NCI-H187 treated with DMSO at 0.1 percent for 48 hours (cell line): ENCODE measurements at regions not wholly inside any gene's neighbourhood (a gene's known extent, or its start where the extent isn't known, plus 50 kb on each side); places are given as distances from the start of the nearest gene placed in this dataset.

Experiments used
- DNase-seq: peaks from one replicate; lab custom pipeline; 2025; lab: John Stamatoyannopoulos, UW

- DNase-seq: no peak
Observed at GRCh38 chr18:40056079-40056692, 1898.8 kb upstream of the PIK3C3 start.

DNA sequence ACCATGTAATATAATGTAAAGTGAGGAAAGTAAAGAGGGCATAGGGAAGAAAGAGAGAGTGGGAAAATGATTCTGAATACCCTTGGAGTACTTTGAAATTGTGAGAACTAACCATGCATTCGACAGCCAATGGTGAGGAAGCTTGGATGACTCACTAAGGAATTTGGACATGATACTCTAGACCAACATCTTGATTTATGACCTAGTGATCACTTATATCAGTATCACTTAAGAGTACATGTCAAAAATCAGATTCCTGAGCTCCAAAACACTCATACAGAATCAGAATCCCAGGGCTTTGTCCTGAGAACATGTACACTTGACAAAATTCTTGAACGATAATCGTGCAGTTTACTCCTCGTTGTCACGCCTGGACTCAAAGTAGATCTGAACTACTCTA, 1899.8 kb upstream of the PIK3C3 start:
- DNase-seq: no peak

DNA sequence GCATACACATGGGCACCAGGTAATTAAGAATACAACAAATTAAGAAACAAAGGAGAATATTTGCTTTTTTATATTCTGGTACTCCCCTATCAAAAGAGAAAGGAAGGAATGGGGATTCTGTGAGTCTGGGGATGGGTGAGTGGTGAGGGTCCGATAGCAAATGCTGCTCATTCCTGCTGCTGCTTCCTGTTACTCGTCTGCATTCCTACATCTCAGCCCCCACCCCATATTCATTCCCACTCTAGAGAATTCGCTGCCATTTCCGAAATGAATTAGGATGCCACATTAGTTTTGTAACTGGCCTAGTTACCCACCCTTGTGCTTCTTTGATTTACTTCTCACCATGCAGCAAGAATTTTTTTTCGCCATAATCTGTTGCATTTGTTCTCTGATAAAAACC, 1905.3 kb upstream of the PIK3C3 start:
- DNase-seq: no peak

- no peak for DNase-seq
Observed at GRCh38 chr18:40048886-40049650, 1906.0 kb upstream of the PIK3C3 start.

DNA sequence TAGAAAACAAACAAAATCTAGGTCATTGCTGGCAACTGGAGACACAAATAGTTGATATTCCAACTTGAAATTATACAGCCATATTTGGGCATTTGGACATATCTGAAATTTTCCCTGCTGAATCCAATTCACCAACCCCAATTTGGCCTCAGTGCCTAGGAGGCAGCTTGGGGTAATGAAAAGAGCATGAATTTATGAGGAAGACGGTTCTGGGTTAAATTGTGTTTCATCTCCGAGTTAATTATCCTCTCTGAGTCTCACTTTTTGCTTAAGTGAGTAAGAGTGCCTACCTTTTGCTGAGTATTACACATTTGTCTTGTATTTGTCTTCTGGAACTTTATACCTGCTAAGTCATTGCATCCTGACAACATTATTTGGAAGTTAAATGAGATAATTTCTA, 1906.8 kb upstream of the PIK3C3 start:
- DNase-seq: no peak

GRCh38 chr18:40046596-40046995, 1908.4 kb upstream of the PIK3C3 start:
- no peak for DNase-seq

DNA sequence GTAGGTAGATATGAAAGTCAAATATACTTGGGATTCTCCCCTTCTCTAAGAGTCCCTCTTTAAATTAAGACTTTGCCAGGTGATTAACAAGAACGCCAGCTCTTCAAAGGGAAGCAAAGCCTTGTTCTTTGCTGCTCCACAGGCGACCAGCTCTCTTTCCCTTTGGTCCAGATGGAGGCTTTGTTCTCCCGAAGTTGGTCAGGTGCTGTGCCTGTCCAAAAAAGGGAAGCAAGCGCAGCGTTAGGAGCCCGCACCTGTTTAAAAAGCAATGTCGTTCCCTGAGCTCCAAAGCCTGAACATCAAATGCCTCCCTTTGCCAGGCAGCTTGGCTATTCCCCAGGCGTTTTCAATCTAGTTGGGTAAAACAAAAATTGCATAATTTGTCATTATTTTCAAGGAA, 1913.1 kb upstream of the PIK3C3 start:
- no peak for DNase-seq

- DNase-seq: no peak
Observed at GRCh38 chr18:40040574-40040973, 1914.5 kb upstream of the PIK3C3 start.

DNA sequence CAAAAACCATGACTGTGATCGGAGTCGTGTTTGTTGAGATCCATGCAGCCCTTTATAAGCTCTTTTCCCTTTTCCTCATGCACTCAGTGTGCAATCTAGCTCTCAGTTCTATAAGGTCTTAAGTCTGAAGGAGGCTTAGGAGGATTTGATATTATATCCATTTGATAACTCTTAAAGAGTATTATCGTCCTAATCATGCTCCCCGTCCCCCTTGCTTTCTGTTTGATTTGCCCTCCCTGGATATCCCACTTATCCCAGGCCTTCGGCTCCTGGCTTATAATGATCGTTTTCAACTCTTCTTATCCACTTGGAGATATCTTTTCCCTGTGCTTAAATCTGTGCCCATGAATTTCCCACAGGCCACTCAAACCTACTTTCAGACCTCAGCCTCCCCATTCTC, 1917.7 kb upstream of the PIK3C3 start:
- DNase-seq: no peak

- no peak for DNase-seq
Observed at GRCh38 chr18:40036861-40037260, 1918.2 kb upstream of the PIK3C3 start.

GRCh38 chr18:40035966-40036365, 1919.1 kb upstream of the PIK3C3 start:
- DNase-seq: no peak

DNA sequence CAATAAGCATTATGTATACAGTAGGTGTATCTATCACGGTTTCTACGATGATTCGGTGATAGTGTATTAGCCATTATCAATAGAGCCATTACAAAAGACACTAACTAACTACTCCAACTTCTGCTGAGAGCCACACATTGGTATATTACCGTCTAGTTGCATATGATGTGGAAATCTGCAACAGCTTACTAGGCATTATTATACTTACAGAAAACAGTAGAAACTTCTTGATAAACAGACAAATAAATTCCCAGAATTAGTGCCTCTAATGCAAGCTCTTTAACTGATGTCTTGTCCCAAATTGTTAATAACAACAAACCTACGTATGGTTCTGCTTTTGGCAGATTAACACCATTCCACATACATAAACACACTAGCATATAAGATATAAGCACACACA, 1923.0 kb upstream of the PIK3C3 start:
- DNase-seq: no peak

DNA sequence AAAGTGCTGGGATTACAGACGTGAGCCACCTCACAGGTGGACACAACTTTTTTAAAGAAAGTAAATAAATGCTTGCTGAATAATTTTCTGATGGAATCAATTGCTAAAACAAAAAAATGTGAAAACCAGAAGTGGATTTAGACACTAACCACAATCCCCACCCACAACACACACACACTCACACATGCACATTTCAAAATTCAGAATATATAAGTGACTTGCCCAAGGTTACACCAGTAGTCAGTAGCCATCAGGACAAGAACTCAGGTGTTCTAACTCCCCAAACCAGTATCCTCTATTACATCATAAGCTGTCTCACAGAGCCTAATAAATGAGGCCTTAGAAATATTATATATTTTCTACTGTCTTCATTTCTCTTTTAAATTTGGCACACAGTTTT, 1923.6 kb upstream of the PIK3C3 start:
- no peak for DNase-seq

DNA sequence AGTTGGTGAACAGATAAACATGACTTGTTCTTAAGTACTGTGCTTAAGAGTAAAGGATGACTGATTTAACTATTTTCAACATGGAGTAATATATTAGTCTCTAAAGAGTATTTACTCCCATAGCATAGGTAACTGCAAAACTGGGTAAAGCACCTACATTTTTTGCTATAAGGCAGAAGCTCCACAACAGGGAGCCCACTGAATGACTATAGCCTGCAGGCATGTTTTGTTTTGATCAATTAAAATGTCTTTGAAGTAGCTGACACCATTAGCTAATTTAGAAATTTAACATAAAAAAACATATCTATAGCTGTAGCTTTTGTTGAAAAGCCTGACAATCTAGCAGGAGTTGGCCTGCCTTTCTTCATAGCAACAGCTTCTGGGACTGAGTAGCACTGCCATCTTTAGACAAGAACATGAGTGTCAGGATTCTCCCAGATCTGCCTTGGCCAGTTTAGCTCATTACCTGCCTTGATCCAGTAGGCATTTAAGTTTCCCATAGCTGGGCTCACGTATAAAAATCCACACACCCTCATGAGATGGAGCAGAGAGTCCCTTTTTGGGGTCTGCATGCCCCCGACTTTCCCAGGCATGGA, 1935.1 kb upstream of the PIK3C3 start:
- no peak for DNase-seq

DNA sequence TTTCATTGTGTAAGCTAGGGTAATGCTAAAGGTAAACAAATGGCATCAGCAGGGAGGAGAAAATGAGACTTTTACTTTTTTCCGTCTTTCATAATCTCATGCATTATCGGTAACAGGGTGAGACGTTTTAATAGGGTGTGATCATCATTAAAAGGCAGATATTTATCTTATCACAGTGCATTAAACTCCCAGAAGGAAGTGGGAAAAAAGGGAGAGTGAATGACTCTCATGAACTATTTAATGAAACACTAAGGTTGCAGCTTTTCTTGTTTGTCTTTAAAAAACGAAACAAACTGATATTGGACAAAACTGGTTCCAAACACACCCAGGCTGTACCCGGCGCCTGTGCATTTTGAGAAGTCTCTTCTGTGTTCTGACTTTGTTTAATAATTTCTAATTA, 1936.8 kb upstream of the PIK3C3 start:
- DNase-seq: no peak

GRCh38 chr18:40017021-40017420, 1938.0 kb upstream of the PIK3C3 start:
- DNase-seq: no peak

GRCh38 chr18:40016405-40016804, 1938.6 kb upstream of the PIK3C3 start:
- DNase-seq: no peak

- DNase-seq: no peak
Observed at GRCh38 chr18:40013001-40013609, 1941.9 kb upstream of the PIK3C3 start.

DNA sequence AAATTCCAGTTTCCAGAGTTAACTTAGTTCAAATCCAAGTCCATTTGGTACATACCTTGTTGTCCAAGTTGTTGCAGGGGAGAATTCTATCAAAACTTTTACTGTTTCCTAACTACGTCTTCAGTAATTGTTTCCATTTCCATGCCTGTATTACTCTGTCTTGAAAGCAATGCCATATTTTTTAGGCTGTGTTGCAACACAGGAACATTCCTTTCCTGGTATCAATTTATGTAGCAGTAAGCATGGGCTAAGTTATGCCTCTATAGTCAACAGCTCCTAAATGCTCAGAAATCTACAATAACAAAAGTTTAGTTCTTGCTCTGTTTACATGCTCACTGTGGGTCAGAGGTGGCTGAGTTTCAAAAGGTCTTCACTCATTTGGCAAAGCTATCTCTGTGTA, 1943.8 kb upstream of the PIK3C3 start:
- no peak for DNase-seq

DNA sequence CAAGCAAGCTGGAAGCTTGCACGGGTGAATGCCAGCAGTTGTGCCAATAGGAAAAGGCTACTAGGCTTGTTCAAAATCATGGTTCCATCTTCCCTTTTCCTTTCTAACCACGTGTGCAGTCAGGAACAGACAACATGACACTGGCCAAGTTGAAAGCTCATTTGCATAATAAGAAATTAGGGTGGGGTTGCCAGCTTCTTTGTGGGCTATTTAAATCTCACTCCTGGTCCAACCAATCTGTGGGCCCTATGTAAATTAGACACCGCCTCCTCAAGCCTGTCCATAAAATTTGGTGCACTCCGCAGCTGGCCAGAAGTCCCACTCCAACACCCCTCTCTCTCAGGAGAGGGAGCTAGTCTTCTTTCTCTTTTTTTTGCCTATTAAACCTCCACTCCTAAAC, 1948.4 kb upstream of the PIK3C3 start:
- no peak for DNase-seq

DNA sequence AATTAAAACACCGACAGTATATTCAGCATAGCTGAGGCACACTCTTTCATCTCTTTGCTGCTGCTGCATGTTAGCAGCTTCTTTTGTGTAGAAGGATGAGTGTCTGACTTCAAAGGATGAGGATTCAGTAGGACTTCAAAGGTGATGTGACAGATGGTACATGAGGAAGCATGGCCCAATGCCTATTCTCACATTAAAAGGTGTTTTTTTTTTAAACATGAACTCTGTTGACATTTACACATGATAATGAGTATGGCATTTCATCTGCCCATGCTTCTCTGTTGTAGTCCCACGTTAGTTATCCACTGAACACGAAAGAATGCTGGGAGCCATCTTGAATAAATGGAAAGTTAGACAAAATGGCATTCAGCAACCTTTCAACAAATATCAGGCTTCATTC, 1950.8 kb upstream of the PIK3C3 start:
- DNase-seq: no peak

DNA sequence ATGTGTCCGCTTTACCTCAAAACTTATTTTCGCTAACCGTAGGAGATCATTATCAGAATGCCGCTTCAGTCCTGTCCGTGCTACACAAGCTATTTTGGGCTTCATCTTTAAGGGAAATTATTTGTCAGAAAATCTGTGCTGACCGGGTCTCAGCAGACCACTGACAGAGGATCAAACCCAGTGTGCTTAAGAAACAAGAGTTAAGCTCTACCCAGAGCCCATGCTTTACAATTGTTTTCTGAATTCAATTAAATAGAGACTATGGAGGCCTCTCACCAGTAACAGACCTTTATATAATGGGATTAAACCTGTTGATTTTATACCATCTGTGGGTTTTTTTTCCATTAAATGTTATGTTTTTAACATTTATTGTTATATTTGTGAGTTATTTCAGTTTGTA, 1956.7 kb upstream of the PIK3C3 start:
- DNase-seq: no peak

- DNase-seq: no peak
Observed at GRCh38 chr18:39994498-39994897, 1960.5 kb upstream of the PIK3C3 start.
